Breast epithelium (tissue), 4 donors: ENCODE measurements at regions not wholly inside any gene's neighbourhood (a gene's known extent, or its start where the extent isn't known, plus 50 kb on each side); places are given as distances from the start of the nearest gene placed in this dataset.

ENCODE experiments used
- DNase-seq, 2 donors: peaks; one replicate each; pipeline ENCODE4 v3.0.0-alpha.2; 2019; ENCODE audit warnings: low spot score in 2 of 2
- H3K27ac ChIP-seq, 2 donors: fragments of 200-600 bp; sonication (generic) in 1 of 2; one replicate each; pipeline ENCODE4 v1.5.1; 2016 to 2019; ENCODE audit warnings: mild to moderate bottlenecking in 1 of 2
- H3K27me3 ChIP-seq, 2 donors: fragments of 200-600 bp; sonication (generic) in 1 of 2; one replicate each; pipeline versions ENCODE4 v1.5.1 to v1.6.0; 2017 to 2019; ENCODE audit warnings: control low read depth in 1 of 2, mild to moderate bottlenecking in 1 of 2
- H3K36me3 ChIP-seq: fragments of 200-600 bp; one replicate; pipeline ENCODE4 v1.5.1; 2019
- H3K4me1 ChIP-seq, 2 donors: fragments of 200-600 bp; sonication (generic); one replicate each; pipeline ENCODE4 v1.5.1; 2016 to 2019; ENCODE audit warnings: control low read depth in 1 of 2
- H3K4me3 ChIP-seq, 3 donors: fragments of 200-600 bp; sonication (generic); 1 replicate in 2 of 3; 2 replicates in 1 of 3; pipeline ENCODE4 v1.5.1; 2016 to 2019; ENCODE audit warnings: mild to moderate bottlenecking in 3 of 3, moderate library complexity in 2 of 3
- H3K9me3 ChIP-seq, 2 donors: fragments of 200-600 bp; sonication (generic) in 1 of 2; one replicate each; pipeline ENCODE4 v1.5.1; 2016 to 2019; ENCODE audit warnings: control low read depth in 1 of 2
- POLR2A ChIP-seq: fragments of 450-650 bp; IDR thresholded peaks from one replicate; pipeline ENCODE4 v1.6.1; 2016; ENCODE audit warnings: antibody characterized with exemption, mild to moderate bottlenecking, moderate library complexity
- POLR2AphosphoS5 ChIP-seq, 3 donors: sonication (generic); formaldehyde crosslinking; IDR thresholded peaks; one replicate each; pipeline ENCODE4 v1.6.1; 2017; ENCODE audit warnings: antibody characterized with exemption in 3 of 3
- intact Hi-C: fragments of 100-400 bp; cut with DNase I; formaldehyde crosslinking; loops from one replicate; pipeline ENCODE4 v1.15.1; 2023; ENCODE audit warnings: low total_unique reads
- TF ChIP-seq, protein P1 (sequence below), 3 donors: fragments of 450-650 bp; IDR thresholded peaks; one replicate each; pipeline ENCODE4 v1.5.1; 2016 to 2017; ENCODE audit warnings: antibody characterized with exemption in 3 of 3, mild to moderate bottlenecking in 3 of 3, moderate library complexity in 3 of 3

DNA sequence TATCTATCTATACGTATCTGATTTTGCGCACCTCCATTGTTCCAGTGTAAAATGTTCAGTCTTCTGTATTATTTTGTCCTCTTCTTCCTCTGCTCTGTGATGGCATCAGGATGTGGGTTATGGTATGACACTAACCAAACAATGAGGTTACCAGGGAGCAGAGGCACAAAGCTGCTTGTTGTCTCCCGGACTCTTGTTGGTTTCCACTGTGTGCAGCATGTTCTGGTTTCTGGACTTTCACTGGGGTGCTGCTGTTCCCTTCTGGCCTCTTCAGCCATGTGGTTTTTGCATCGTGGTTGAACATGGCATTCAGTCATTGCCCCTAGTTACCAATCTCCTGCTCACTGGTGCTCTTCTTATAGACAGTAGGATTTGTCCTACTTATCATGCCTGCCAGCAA lies 665.9 kb downstream of the CBLN2 start:
- intact Hi-C loops: no loop called here
- Histone ChIP-seq H3K4me1 (no peaks in the 10 kb centered on the region), H3K27ac (no peak overlapping the region), H3K27me3 (no peaks in the 10 kb centered on the region), H3K4me3 (no peak overlapping the region), H3K36me3 (no peaks in the 10 kb centered on the region), H3K9me3 (no peaks in the 10 kb centered on the region)
- no peak for TF ChIP-seq POLR2AphosphoS5 (IDR thresholded peaks at IDR 0.05)
- TF ChIP-seq, protein P1, sequence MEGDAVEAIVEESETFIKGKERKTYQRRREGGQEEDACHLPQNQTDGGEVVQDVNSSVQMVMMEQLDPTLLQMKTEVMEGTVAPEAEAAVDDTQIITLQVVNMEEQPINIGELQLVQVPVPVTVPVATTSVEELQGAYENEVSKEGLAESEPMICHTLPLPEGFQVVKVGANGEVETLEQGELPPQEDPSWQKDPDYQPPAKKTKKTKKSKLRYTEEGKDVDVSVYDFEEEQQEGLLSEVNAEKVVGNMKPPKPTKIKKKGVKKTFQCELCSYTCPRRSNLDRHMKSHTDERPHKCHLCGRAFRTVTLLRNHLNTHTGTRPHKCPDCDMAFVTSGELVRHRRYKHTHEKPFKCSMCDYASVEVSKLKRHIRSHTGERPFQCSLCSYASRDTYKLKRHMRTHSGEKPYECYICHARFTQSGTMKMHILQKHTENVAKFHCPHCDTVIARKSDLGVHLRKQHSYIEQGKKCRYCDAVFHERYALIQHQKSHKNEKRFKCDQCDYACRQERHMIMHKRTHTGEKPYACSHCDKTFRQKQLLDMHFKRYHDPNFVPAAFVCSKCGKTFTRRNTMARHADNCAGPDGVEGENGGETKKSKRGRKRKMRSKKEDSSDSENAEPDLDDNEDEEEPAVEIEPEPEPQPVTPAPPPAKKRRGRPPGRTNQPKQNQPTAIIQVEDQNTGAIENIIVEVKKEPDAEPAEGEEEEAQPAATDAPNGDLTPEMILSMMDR (IDR thresholded peaks at IDR 0.05): no peak
- no peak for TF ChIP-seq POLR2A
- no peak for DNase-seq

DNA sequence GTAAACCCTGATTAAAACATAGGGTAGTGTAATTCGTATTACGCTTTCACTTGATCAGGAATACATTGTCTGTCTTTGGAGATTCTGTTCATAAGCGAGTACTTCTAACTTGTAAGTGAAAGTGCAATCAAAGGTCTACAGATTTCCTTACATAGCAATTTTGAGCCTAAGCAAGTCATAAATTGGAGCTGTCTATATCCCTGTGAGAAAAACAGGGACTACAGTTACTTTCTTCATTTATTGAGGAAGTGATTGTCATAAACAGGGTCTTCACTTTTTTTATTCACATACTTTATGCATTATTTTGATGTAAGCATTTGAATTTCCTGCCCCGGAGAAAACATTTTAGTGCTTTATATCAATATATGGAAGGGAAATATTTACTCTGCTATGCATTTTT lies 670.4 kb downstream of the CBLN2 start:
- Histone ChIP-seq H3K27me3 (no peaks in the 10 kb centered on the region), H3K36me3 (no peaks in the 10 kb centered on the region), H3K9me3 (no peaks in the 10 kb centered on the region), H3K4me3 (no peak overlapping the region), H3K27ac (no peak overlapping the region), H3K4me1 (no peaks in the 10 kb centered on the region)
- intact Hi-C loops: no loop called here
- no peak for DNase-seq
- no peak for TF ChIP-seq POLR2AphosphoS5 (IDR thresholded peaks at IDR 0.05)
- TF ChIP-seq, protein P1 (IDR thresholded peaks at IDR 0.05): no peak
- no peak for TF ChIP-seq POLR2A

DNA sequence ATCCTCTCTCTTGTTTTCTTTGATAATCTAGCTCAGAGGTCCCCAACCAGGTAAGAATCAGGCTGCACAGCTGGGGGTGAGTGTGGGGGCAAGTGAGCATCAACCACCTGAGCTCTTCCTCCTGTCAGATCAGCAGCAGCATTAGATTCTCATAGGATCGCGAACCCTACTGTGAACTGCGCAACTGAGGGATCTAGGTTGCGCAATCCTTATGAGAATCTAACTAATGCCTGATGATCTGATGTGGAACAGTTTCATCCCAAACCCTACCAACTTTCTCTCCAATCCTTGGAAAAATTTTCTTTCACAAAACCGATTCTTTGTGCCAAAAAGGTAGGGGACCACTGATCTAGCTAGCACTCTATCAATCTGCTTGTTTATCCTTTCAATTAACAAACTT lies 678.3 kb downstream of the CBLN2 start:
- intact Hi-C loops: no loop called here
- Histone ChIP-seq H3K4me3 (no peak overlapping the region), H3K27ac (no peak overlapping the region), H3K9me3 (peaks cover 0 to 8% of the 10 kb centered on the region in 2 donors), H3K27me3 (no peaks in the 10 kb centered on the region), H3K36me3 (no peaks in the 10 kb centered on the region), H3K4me1 (no peaks in the 10 kb centered on the region)
- DNase-seq: no peak
- TF ChIP-seq POLR2AphosphoS5 (IDR thresholded peaks at IDR 0.05) (no peak), POLR2A (no peak)
- TF ChIP-seq, protein P1 (IDR thresholded peaks at IDR 0.05): no peak

DNA sequence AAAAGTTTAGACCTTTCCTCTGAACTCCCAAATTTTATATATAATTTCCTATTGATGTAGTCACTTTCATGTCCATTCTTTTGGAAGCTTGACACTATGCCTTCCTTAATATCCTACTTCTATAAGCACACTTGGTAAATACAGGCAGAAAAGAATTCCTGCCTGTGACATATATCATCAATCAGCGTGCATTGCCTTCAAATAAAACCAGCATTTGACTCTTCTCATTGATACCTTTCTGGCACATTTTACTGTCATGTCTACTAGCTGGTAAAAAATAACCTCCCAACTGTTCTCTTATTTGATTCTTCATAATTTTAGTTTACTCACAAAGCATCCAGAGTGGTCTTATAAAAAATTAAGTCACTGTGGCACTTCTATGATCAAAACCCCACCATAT lies 693.5 kb downstream of the CBLN2 start:
- intact Hi-C loops: no loop called here

DNA sequence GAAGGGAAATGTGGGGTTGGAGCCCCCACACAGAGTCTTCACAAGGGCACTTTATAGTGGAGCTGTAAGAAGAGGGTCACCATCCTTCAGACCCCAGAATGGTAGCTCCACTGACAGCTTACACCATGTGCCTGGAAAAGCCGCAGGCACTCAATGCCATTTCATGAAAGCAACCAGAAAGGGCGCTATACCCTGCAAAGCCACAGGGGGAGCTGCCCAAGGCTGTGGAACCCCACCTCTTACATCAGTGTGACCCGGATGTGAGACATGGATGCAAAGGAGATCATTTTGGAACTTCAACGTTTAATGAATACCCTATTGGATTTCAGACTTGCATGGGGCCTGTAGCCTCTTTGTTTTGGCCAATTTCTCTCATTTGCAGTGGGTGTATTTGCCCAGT lies 694.7 kb downstream of the CBLN2 start:
- H3K4me3 ChIP-seq: no peak overlapping the region
- no peaks in the 10 kb centered on the region for H3K4me1 ChIP-seq
- H3K27ac ChIP-seq: no peak overlapping the region
- H3K36me3 ChIP-seq: no peaks in the 10 kb centered on the region
- no peaks in the 10 kb centered on the region for H3K27me3 ChIP-seq
- no peak for TF ChIP-seq POLR2A
- TF ChIP-seq, protein P1 (IDR thresholded peaks at IDR 0.05): no peak
- no peak for TF ChIP-seq POLR2AphosphoS5 (IDR thresholded peaks at IDR 0.05)
- peaks cover 0 to 10% of the 10 kb centered on the region in 2 donors for H3K9me3 ChIP-seq
- intact Hi-C loops: no loop called here
- no peak for DNase-seq

More for the DNA sequence above, 693.5 kb downstream of the CBLN2 start:
- H3K4me3 ChIP-seq: no peak overlapping the region
- peaks cover 0 to 10% of the 10 kb centered on the region in 2 donors for H3K9me3 ChIP-seq
- TF ChIP-seq POLR2AphosphoS5 (IDR thresholded peaks at IDR 0.05) (no peak), POLR2A (no peak)
- TF ChIP-seq, protein P1 (IDR thresholded peaks at IDR 0.05): no peak
- H3K27ac ChIP-seq: no peak overlapping the region
- no peaks in the 10 kb centered on the region for H3K36me3 ChIP-seq
- H3K4me1 ChIP-seq: no peaks in the 10 kb centered on the region
- no peak for DNase-seq
- no peaks in the 10 kb centered on the region for H3K27me3 ChIP-seq
